D341Med (cell line): ENCODE measurements at regions not wholly inside any gene's neighbourhood (a gene's known extent, or its start where the extent isn't known, plus 50 kb on each side); places are given as distances from the start of the nearest gene placed in this dataset.
"Not testable (repeated sequence)": the region's sequence is repeated elsewhere in the genome, so short reads cannot be mapped to it uniquely, and the experiment has no call there.

ENCODE experiments used
- DNase-seq: peaks from one replicate; pipeline ENCODE4 v3.0.0; 2012; ENCODE audit warnings: low spot score

GRCh38 chr14:87430214-87430613, 562.8 kb downstream of the GALC start:
- no peak for DNase-seq

GRCh38 chr14:87419925-87420324, 573.1 kb downstream of the GALC start:
- DNase-seq: no peak

- DNase-seq: no peak
These were observed 581.6 kb downstream of the GALC start for GRCh38 chr14:87411370-87411769.

GRCh38 chr14:87409393-87409792, 583.6 kb downstream of the GALC start:
- DNase-seq: no peak

GRCh38 chr14:87407344-87407743, 585.6 kb downstream of the GALC start:
- DNase-seq: no peak

GRCh38 chr14:87405563-87405962, 587.4 kb downstream of the GALC start:
- DNase-seq: no peak

GRCh38 chr14:87397499-87397898, 595.5 kb downstream of the GALC start:
- DNase-seq: no peak

GRCh38 chr14:87391066-87391465, 601.9 kb downstream of the GALC start:
- DNase-seq: no peak

GRCh38 chr14:87388946-87389345, 604.0 kb downstream of the GALC start:
- no peak for DNase-seq

- DNase-seq: no peak
These were observed 605.2 kb downstream of the GALC start for GRCh38 chr14:87387806-87388205.

GRCh38 chr14:87386524-87386923, 606.5 kb downstream of the GALC start:
- DNase-seq: no peak

- no peak for DNase-seq
These were observed 612.9 kb downstream of the GALC start for GRCh38 chr14:87380054-87380453.

- no peak for DNase-seq
These were observed 624.2 kb downstream of the GALC start for GRCh38 chr14:87368751-87369150.

- not testable (repeated sequence) for DNase-seq
These were observed 632.7 kb downstream of the GALC start for GRCh38 chr14:87360246-87360645.

- no peak for DNase-seq
These were observed 642.0 kb downstream of the GALC start for GRCh38 chr14:87351007-87351406.

- no peak for DNase-seq
These were observed 643.1 kb downstream of the GALC start for GRCh38 chr14:87349921-87350320.

GRCh38 chr14:87343652-87344051, 649.3 kb downstream of the GALC start:
- no peak for DNase-seq

- DNase-seq: no peak
These were observed 657.8 kb downstream of the GALC start for GRCh38 chr14:87334997-87335685.

GRCh38 chr14:87331991-87332390, 661.0 kb downstream of the GALC start:
- no peak for DNase-seq

- DNase-seq: peak; percentile 49
These were observed 667.2 kb downstream of the GALC start for GRCh38 chr14:87325741-87326140.

GRCh38 chr14:87323191-87323590, 669.8 kb downstream of the GALC start:
- DNase-seq: no peak

- no peak for DNase-seq
These were observed 671.4 kb downstream of the GALC start for GRCh38 chr14:87321548-87321947.

GRCh38 chr14:87312894-87313205, 680.1 kb downstream of the GALC start:
- DNase-seq: no peak

- DNase-seq: no peak
These were observed 680.7 kb downstream of the GALC start for GRCh38 chr14:87312169-87312893.
